WERI-Rb-1 (cell line): ENCODE measurements at regions not wholly inside any gene's neighbourhood (a gene's known extent, or its start where the extent isn't known, plus 50 kb on each side); places are given as distances from the start of the nearest gene placed in this dataset.

Source experiments
- DNase-seq: peaks from one replicate; pipeline ENCODE4 v3.0.0-alpha.2; 2020
- H3K27ac ChIP-seq: fragments of 250-450 bp; sonication (Bioruptor Pico); 2 replicates; pipeline ENCODE4 v1.5.1; 2020; ENCODE audit warnings: mild to moderate bottlenecking, moderate library complexity
- H3K27me3 ChIP-seq: fragments of 250-450 bp; sonication (Bioruptor Pico); 2 replicates; pipeline ENCODE4 v1.5.1; 2021; ENCODE audit warnings: mild to moderate bottlenecking, low read depth, moderate library complexity; ENCODE audit not compliant: insufficient read depth, severe bottlenecking
- H3K36me3 ChIP-seq: fragments of 250-450 bp; sonication (Bioruptor Pico); 2 replicates; pipeline ENCODE4 v1.5.1; 2020; ENCODE audit warnings: mild to moderate bottlenecking, moderate library complexity
- H3K4me3 ChIP-seq: 2 replicates; pipeline ENCODE4 v1.5.1; 2011; ENCODE audit warnings: low read depth, mild to moderate bottlenecking, control low read depth, low read length
- H3K9me3 ChIP-seq: fragments of 250-450 bp; sonication (Bioruptor Pico); 2 replicates; pipeline ENCODE4 v1.5.1; 2021; ENCODE audit warnings: mild to moderate bottlenecking, moderate library complexity; ENCODE audit not compliant: severe bottlenecking
- TF ChIP-seq, protein P1 (sequence below): IDR thresholded peaks from 2 replicates; pipeline ENCODE4 v1.5.1; 2011; ENCODE audit warnings: low read depth, mild to moderate bottlenecking, control low read depth, inconsistent platforms, low read length

DNA sequence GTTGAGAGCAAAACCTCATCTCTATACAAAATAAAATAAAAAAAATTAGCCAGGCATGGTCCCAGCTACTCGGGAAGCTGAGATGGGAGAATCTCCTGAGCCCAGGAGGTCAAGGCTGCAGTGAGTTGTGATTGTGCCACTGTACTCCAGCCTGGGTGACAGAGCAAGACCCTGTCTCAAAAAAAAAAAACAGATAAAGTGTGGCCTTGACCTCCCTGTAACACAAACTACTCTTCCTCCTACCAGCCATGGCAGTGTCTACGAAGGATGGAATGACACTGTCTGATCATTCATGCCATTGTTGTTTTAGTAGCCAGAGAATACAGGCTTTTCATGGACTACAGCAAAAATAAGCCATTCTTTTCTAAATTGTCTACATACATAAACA lies 117.1 kb upstream of the IQSEC1 start:
- H3K27ac ChIP-seq, result no peak overlapping the region
- H3K4me3 ChIP-seq, result no peak overlapping the region

DNA sequence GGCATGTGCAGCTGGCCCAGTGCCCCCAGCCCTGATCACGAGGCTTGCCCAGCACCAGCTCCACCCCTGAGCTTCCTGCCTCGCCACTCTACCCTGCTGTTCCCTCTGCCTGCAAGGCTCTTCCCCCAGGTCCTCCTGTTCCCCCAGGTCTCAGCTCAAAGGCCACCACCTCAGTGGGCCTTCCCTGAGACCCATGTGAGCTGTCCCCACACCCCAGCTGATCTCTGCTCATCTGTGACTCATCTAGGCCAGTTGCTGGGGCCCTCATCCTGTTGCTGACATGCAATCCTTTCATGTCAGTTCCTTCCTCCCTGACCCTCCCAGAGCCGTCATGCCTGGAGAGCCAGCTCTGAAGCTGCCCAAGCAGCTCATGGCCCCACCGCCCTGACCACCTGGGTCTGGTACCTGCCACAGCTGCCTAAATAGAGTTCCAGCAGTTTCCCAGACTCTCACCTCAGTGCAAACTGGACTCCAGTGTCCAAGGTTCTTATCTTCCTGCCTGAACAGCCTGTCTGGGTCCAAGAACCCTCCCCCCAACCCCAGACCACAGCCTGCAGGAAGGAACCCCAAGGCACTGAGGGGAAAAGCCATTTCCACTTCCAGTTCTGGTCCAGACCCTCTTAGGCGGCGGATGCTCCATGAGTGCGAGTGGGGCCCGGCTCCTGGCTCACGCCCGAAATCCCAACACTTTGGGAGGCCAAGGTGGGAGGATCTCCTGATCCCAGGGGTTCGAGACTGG lies 116.6 kb upstream of the IQSEC1 start:
- Histone ChIP-seq H3K9me3 (no peaks in the 10 kb centered on the region), H3K27ac (peak overlapping the region; percentile 19; the same call in 1 of the 2 replicates), H3K4me3 (no peak overlapping the region), H3K27me3 (no peaks in the 10 kb centered on the region), H3K36me3 (no peaks in the 10 kb centered on the region)
- peak; percentile 37 for DNase-seq
- TF ChIP-seq, protein P1, sequence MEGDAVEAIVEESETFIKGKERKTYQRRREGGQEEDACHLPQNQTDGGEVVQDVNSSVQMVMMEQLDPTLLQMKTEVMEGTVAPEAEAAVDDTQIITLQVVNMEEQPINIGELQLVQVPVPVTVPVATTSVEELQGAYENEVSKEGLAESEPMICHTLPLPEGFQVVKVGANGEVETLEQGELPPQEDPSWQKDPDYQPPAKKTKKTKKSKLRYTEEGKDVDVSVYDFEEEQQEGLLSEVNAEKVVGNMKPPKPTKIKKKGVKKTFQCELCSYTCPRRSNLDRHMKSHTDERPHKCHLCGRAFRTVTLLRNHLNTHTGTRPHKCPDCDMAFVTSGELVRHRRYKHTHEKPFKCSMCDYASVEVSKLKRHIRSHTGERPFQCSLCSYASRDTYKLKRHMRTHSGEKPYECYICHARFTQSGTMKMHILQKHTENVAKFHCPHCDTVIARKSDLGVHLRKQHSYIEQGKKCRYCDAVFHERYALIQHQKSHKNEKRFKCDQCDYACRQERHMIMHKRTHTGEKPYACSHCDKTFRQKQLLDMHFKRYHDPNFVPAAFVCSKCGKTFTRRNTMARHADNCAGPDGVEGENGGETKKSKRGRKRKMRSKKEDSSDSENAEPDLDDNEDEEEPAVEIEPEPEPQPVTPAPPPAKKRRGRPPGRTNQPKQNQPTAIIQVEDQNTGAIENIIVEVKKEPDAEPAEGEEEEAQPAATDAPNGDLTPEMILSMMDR, result no peak

More for the DNA sequence above, 117.1 kb upstream of the IQSEC1 start:
- H3K27me3 ChIP-seq, result no peaks in the 10 kb centered on the region
- no peaks in the 10 kb centered on the region for H3K36me3 ChIP-seq
- DNase-seq, result no peak
- H3K9me3 ChIP-seq, result no peaks in the 10 kb centered on the region
- TF ChIP-seq, protein P1, result no peak

GRCh38 chr3:13188975-13189374 lies 115.7 kb upstream of the IQSEC1 start:
- TF ChIP-seq, protein P1, result no peak
- DNase-seq, result no peak
- no peaks in the 10 kb centered on the region for H3K9me3 ChIP-seq
- no peaks in the 10 kb centered on the region for H3K36me3 ChIP-seq
- no peak overlapping the region for H3K4me3 ChIP-seq
- H3K27me3 ChIP-seq, result no peaks in the 10 kb centered on the region
- no peak overlapping the region; the same call in 1 of the 2 replicates for H3K27ac ChIP-seq

DNA sequence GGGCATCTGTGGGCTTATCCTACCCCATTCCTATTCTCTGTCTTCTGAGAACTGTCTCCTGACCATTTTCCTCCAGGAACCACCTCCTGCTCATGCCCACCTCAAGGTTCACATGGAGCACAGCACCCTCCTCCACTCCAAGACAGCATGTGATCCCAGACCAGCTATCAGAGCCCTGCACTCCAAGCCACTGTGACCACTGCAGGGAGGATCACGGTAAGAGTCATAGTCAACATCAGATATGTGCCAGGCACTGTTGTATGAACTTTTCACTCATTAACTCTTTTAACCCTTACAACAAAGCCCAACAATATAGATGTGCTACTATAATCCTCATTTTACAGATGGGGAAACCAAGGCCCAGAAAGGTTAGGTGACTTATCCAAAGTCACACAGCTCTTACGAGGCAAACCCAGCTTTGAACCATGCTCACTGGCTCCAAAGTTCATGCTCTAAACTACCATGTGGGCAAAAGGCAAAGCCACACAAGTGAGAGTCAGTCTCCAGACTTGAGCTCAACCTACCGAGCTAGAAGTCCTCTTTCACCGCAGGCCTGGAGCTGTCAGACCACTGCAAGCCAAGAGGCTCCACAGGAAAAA lies 115.1 kb upstream of the IQSEC1 start:
- no peak for DNase-seq
- Histone ChIP-seq H3K36me3 (no peaks in the 10 kb centered on the region), H3K4me3 (no peak overlapping the region), H3K27me3 (no peaks in the 10 kb centered on the region), H3K27ac (no peak overlapping the region), H3K9me3 (no peaks in the 10 kb centered on the region)
- TF ChIP-seq, protein P1, result no peak

GRCh38 chr3:13187593-13187992 lies 114.4 kb upstream of the IQSEC1 start:
- H3K27ac ChIP-seq, result no peak overlapping the region
- no peaks in the 10 kb centered on the region for H3K9me3 ChIP-seq
- TF ChIP-seq, protein P1, result no peak
- DNase-seq, result no peak
- H3K27me3 ChIP-seq, result no peaks in the 10 kb centered on the region
- no peak overlapping the region for H3K4me3 ChIP-seq
- H3K36me3 ChIP-seq, result no peaks in the 10 kb centered on the region
